GM21515 (cell line): ENCODE measurements at regions not wholly inside any gene's neighbourhood (a gene's known extent, or its start where the extent isn't known, plus 50 kb on each side); places are given as distances from the start of the nearest gene placed in this dataset.
"Not testable (repeated sequence)": the region's sequence is repeated elsewhere in the genome, so short reads cannot be mapped to it uniquely, and the experiment has no call there.

Experiments
- ATAC-seq: cut with Tn5 transposase; IDR thresholded peaks from one replicate; pipeline ENCODE4 v1.9.1; 2021; ENCODE audit not compliant: unreplicated experiment

- no peak for ATAC-seq
Measured at GRCh38 chr2:76050196-76050595, 339.5 kb upstream of the GCFC2 start.

GRCh38 chr2:76044701-76045100, 334.0 kb upstream of the GCFC2 start:
- no peak for ATAC-seq

GRCh38 chr2:76039505-76039904, 328.8 kb upstream of the GCFC2 start:
- no peak for ATAC-seq

- ATAC-seq = no peak
Measured at GRCh38 chr2:76027761-76028160, 317.0 kb upstream of the GCFC2 start.

- ATAC-seq = no peak
Measured at GRCh38 chr2:76019128-76019527, 308.4 kb upstream of the GCFC2 start.

GRCh38 chr2:76009484-76009883, 298.8 kb upstream of the GCFC2 start:
- no peak for ATAC-seq

- no peak for ATAC-seq
Measured at GRCh38 chr2:76008001-76008702, 297.4 kb upstream of the GCFC2 start.

GRCh38 chr2:76000425-76000824, 289.7 kb upstream of the GCFC2 start:
- ATAC-seq = no peak

- no peak for ATAC-seq
Measured at GRCh38 chr2:75998451-75998850, 287.7 kb upstream of the GCFC2 start.

GRCh38 chr2:75994759-75995158, 284.0 kb upstream of the GCFC2 start:
- no peak for ATAC-seq

- not testable (repeated sequence) for ATAC-seq
Measured at GRCh38 chr2:75988622-75989021, 277.9 kb upstream of the GCFC2 start.

- ATAC-seq = no peak
Measured at GRCh38 chr2:75986617-75987016, 275.9 kb upstream of the GCFC2 start.

GRCh38 chr2:75982719-75983118, 272.0 kb upstream of the GCFC2 start:
- no peak for ATAC-seq

- no peak for ATAC-seq
Measured at GRCh38 chr2:75964646-75965045, 253.9 kb upstream of the GCFC2 start.

GRCh38 chr2:75960472-75961009, 249.8 kb upstream of the GCFC2 start:
- ATAC-seq = no peak

- no peak for ATAC-seq
Measured at GRCh38 chr2:75959724-75960471, 249.2 kb upstream of the GCFC2 start.

- no peak for ATAC-seq
Measured at GRCh38 chr2:75954761-75955160, 244.0 kb upstream of the GCFC2 start.

- no peak for ATAC-seq
Measured at GRCh38 chr2:75952173-75952572, 241.5 kb upstream of the GCFC2 start.

- no peak for ATAC-seq
Measured at GRCh38 chr2:75949385-75950030, 238.8 kb upstream of the GCFC2 start.

- no peak for ATAC-seq
Measured at GRCh38 chr2:75936311-75936710, 225.6 kb upstream of the GCFC2 start.

- ATAC-seq = no peak
Measured at GRCh38 chr2:75932996-75933395, 222.3 kb upstream of the GCFC2 start.

GRCh38 chr2:75928093-75928492, 217.4 kb upstream of the GCFC2 start:
- ATAC-seq = no peak
